Chondrocyte (in vitro differentiated cells): ENCODE measurements at regions not wholly inside any gene's neighbourhood (a gene's known extent, or its start where the extent isn't known, plus 50 kb on each side); places are given as distances from the start of the nearest gene placed in this dataset.

Source experiments
- DNase-seq: peaks from one replicate; pipeline ENCODE4 v3.0.0; 2021; ENCODE audit warnings: mixed read lengths, low spot score
- H3K27ac Mint-ChIP-seq: one replicate; pipeline ENCODE4 v1.8.0; 2021; ENCODE audit warnings: mild to moderate bottlenecking, moderate library complexity, mixed read lengths; ENCODE audit not compliant: unreplicated experiment
- H3K27me3 Mint-ChIP-seq: 2 replicates; pipeline ENCODE4 v1.8.0; 2021; ENCODE audit warnings: low read depth, mixed read lengths
- H3K36me3 Mint-ChIP-seq: 2 replicates; pipeline ENCODE4 v1.8.0; 2021; ENCODE audit warnings: low read depth, mixed read lengths
- H3K4me1 Mint-ChIP-seq: 2 replicates; pipeline ENCODE4 v1.8.0; 2021; ENCODE audit warnings: low read depth, mild to moderate bottlenecking, mixed read lengths
- H3K4me3 Mint-ChIP-seq: one replicate; pipeline ENCODE4 v1.8.0; 2021; ENCODE audit warnings: mild to moderate bottlenecking, moderate library complexity, mixed read lengths; ENCODE audit not compliant: unreplicated experiment
- H3K9me3 Mint-ChIP-seq: 2 replicates; pipeline ENCODE4 v1.8.0; 2021; ENCODE audit warnings: low read depth, mixed read lengths
- TF ChIP-seq, protein P1 (sequence below): fragments of 200-600 bp; sonication (generic); IDR thresholded peaks from 2 replicates; pipeline ENCODE4 v1.5.0; 2021; ENCODE audit warnings: antibody characterized with exemption, mild to moderate bottlenecking, moderate library complexity

DNA sequence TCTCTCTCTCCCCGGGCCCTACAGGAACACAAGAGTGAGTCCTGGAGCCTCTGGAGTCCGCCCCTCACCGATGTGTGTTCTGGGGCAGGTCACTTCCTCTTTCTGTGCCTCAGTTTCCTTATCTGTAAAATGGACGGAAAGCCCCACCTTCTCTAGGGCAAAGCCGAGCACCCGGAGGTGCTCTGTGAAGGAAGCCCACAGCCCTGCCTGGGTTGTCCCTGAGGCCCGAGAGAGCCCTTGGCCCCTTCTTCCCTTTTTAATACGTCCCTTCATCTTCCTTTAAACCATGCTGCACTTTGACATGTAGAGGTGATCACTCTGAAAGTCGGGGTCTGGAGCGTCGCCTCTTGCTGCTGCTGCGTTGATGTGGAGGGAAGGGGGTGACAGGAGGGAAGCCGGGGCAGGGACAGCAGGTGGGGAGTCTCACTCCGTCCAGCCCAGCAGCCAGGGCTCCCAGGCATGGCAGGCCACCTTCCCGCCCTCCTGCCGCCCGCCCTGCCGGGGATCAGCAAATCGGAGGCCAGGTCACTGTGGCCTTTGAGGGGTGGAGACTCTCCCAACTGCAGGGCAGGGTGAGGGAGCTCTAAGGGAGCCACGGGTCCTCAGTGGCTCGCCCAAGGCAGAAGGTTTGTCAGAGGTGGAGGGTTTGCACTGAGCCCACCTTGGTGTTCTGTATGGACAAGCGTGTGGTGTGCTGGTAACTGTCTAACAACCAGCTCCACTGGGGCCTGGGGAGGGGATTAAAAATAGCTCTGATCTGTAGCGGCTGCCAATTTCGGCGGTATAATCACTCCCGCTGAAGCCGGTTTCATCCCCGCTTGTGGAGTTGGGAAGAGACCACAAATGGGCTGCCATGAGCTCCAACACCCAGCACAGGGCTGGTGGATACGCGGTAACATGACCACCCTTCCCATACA lies 135.9 kb upstream of the ID2 start:
- no peaks in the 10 kb centered on the region for H3K27me3 Mint-ChIP-seq
- DNase-seq = no peak

DNA sequence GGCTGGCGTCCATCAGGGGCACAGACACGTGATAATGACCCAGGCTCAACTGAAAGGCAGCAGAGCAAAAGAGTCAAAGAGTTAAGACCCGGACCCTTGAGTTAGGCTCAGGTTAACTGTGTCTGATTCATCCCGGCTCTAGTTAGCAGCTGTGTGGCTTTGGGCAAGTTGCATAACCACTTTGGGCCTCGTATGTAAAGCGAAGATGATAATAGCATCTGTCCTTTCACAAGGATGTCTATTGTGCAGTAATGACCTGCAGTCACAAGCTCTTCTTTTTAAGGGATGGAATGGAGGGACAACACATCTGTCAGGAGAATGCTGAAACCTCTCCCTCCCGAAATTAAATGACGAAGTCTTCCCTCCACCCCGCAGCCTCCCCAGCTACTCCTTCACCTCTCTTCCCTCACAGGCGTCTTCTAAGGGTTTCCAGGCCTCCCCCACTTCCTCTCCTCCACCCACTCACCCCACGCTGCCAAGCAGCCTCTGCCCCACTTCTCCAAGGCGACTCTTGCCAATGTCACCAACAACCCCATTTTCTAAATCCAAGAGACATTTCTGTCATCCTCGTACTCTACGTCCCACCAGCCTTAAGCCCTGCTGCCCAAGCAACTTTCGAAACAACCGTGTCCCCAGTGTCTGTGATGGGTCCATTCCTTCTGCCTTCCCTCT lies 135.1 kb upstream of the ID2 start:
- Mint-ChIP-seq H3K4me3 (no peak overlapping the region), H3K27me3 (peaks cover 1% of the 10 kb centered on the region), H3K27ac (no peak overlapping the region), H3K4me1 (peaks cover 30% of the 10 kb centered on the region), H3K9me3 (no peaks in the 10 kb centered on the region), H3K36me3 (peaks cover 2% of the 10 kb centered on the region)
- no peak for DNase-seq
- TF ChIP-seq, protein P1, sequence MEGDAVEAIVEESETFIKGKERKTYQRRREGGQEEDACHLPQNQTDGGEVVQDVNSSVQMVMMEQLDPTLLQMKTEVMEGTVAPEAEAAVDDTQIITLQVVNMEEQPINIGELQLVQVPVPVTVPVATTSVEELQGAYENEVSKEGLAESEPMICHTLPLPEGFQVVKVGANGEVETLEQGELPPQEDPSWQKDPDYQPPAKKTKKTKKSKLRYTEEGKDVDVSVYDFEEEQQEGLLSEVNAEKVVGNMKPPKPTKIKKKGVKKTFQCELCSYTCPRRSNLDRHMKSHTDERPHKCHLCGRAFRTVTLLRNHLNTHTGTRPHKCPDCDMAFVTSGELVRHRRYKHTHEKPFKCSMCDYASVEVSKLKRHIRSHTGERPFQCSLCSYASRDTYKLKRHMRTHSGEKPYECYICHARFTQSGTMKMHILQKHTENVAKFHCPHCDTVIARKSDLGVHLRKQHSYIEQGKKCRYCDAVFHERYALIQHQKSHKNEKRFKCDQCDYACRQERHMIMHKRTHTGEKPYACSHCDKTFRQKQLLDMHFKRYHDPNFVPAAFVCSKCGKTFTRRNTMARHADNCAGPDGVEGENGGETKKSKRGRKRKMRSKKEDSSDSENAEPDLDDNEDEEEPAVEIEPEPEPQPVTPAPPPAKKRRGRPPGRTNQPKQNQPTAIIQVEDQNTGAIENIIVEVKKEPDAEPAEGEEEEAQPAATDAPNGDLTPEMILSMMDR = no peak

More for the DNA sequence above, 135.9 kb upstream of the ID2 start:
- peaks cover 2% of the 10 kb centered on the region for H3K36me3 Mint-ChIP-seq
- H3K4me3 Mint-ChIP-seq = no peak overlapping the region
- TF ChIP-seq, protein P1 = no peak
- no peaks in the 10 kb centered on the region for H3K9me3 Mint-ChIP-seq
- no peak overlapping the region for H3K27ac Mint-ChIP-seq
- H3K4me1 Mint-ChIP-seq = peaks cover 28% of the 10 kb centered on the region

DNA sequence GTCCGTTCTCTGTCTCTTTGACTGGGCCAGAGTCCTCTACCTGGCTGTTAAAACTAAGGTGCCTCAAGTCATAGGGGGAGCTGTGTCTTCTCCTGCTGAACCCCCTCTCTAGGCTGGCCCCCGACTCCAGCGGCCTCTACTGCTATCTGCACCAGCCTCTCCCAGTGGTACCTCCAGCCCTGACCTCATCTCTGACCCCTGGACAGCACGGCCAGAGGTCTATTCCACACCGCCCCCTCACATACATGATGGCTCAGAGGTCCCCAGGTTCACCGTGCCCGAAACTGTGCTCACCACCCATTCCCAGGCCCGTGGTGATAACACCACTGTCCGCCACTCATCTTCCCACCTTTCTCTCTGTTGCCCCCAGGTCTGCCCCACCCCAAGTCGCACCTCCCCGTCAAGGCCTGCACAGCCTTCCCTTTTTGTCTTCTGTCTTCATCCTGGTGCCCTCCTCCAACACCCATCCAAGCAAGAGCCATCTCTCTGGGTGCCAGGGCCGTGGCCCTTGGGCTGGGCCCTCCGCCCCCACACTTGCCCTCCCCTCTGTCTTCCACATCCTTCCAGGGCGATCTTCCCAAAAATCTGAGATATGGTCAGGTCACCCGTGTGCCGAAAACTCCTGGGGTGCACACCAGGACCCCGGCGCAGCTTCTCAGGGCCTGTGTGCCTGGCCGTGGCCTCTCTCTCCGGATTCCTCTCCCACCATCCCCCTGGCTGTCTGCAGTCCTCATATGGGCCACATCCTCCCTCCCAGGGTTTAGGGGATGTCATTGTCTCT lies 134.4 kb upstream of the ID2 start:
- no peak for DNase-seq
- TF ChIP-seq, protein P1 = no peak
- Mint-ChIP-seq H3K27me3 (peaks cover 2% of the 10 kb centered on the region), H3K4me3 (no peak overlapping the region), H3K27ac (no peak overlapping the region), H3K36me3 (peaks cover 2% of the 10 kb centered on the region), H3K4me1 (peaks cover 32% of the 10 kb centered on the region), H3K9me3 (no peaks in the 10 kb centered on the region)

DNA sequence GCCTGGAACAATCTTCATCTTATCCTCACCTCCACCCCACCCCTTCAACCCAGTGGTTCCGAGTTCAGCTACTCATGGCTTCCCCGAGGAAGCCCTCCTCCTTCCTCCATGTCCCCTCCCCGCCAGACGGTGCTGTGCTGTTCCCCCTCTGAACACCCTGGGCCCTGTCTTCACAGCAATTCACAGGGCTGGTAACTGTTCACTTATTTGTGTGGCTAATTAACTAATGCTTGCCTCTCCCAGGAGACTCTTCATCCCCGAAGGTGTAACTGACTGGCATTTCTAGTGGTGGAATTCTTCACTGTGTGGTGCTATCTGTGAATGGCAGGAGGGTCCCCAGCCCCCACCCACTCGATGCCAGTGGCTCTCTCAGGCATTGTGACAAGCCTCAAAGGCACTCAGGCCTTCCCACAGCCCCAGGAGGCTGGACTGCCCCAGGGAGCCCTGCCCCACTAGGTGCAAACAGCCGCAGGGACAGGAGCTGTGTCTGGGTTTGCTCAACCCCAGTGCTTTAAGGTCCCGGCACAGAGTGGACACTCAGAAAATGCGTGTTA lies 133.7 kb upstream of the ID2 start:
- no peaks in the 10 kb centered on the region for H3K9me3 Mint-ChIP-seq
- no peak for DNase-seq
- TF ChIP-seq, protein P1 = no peak
- H3K27me3 Mint-ChIP-seq = peaks cover 2% of the 10 kb centered on the region
- peaks cover 25% of the 10 kb centered on the region for H3K4me1 Mint-ChIP-seq
- H3K4me3 Mint-ChIP-seq = no peak overlapping the region
- peaks cover 2% of the 10 kb centered on the region for H3K36me3 Mint-ChIP-seq
- no peak overlapping the region for H3K27ac Mint-ChIP-seq
